Heart left ventricle (tissue), 13 donors: ENCODE measurements at regions not wholly inside any gene's neighbourhood (a gene's known extent, or its start where the extent isn't known, plus 50 kb on each side); places are given as distances from the start of the nearest gene placed in this dataset.

Source experiments
- CTCF ChIP-seq, 12 donors: fragments of 200-600 bp; sonication (generic) in 4 of 12; IDR thresholded peaks; one replicate each; pipeline versions ENCODE4 v1.5.0 to v1.8.0; 2018 to 2022; ENCODE audit warnings: antibody characterized with exemption in 12 of 12, mild to moderate bottlenecking in 5 of 12
- POLR2A ChIP-seq, 2 donors: fragments of 450-650 bp; IDR thresholded peaks; one replicate each; pipeline ENCODE4 v1.6.1; 2017; ENCODE audit warnings: antibody characterized with exemption in 2 of 2, mild to moderate bottlenecking in 2 of 2, moderate library complexity in 2 of 2
- donor health status: ischemic (EF 13 %, LVEDD 7.1; RV severe dilation, severe dysfunction).
- donor health status: DM: no; HTN: yes; CAD: no.
- donor health status: DM: no; HTN: no; CAD: no.
- donor health status: ischemic (EF 25% LVEDD 6.9; RV normal size, moderate dysfunction).
- donor health status: ischemic (EF 25% LVEDD 5.7; RV mildly dilated, moderate dysfunction).
- donor health status: ischemic (EF 35%, LVEDD 5.7; RV mildly dilated, moderate dysfunction).
- donor health status: nonischemic (EF 11% LVEDD 7.7; RV severe dilation, severe dysfunction).
- donor health status: DM: yes; HTN: yes; CAD: no.
- donor health status: PGD.
- donor health status: ischemic (EF 29% LVEDD 5.4; RV normal size, mild dysfunction).
- donor health status: nonischemic (EF 23%, LVEDD 6.1; RV moderate dilation, normal function).

DNA sequence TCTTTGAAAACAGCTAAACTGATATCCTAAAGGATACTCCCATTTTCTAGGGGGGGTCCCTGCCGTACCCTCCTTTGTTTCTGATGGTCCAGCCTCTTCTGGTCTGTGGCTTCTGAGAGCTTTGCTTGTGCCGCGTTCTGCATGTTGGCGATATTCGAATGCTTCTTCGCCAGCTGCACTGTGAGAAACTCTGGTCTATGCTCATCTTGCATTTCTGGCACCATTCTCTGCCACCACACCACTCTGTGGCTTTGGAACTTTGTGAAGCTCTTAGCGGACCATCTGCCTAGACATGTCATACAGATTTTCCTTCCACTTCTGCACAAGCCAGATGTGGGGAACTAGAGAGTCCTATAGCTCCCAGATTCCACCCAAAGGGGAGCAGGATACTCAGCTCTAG lies 197.2 kb downstream of the REEP3 start:
- TF ChIP-seq CTCF (IDR thresholded peaks at IDR 0.05) (no peak), POLR2A (IDR thresholded peaks at IDR 0.05) (no peak)
